ENCODE measurements at regions not wholly inside any gene's neighbourhood (a gene's known extent, or its start where the extent isn't known, plus 50 kb on each side); places are given as distances from the start of the nearest gene placed in this dataset.

DNA sequence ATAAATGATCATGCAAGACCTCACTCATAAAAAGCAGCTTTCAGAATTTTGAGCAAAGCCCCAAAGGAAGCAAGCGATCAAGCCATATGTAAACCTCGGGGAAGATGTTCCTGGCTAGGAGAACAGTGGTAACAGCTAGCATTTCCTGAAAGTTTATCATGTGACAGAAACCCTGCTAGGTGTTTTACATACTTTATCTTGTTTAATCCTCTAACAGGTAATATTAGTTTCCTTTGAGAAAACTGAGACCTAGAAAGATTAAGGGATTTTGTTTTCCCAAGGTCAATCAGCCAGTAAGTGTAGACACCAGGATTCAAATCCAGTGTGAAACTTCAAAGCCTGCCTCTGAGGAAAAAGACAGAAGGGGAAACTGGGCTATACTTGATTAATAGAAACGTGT lies 362.4 kb upstream of the MAF start:
- peaks cover 2% of the 10 kb centered on the region in 2 donors for H3K9me3 Mint-ChIP-seq
- H3K4me3 Mint-ChIP-seq: no peak overlapping the region
- peaks cover 16 to 19% of the 10 kb centered on the region in 2 donors for H3K27me3 Mint-ChIP-seq (ENCODE audit: low read depth in 2 of 2)
- no peak for DNase-seq
- H3K36me3 ChIP-seq (ENCODE audit: control insufficient read depth, insufficient read depth, low read length): no peaks in the 10 kb centered on the region
- H3K36me3 Mint-ChIP-seq: no peaks in the 10 kb centered on the region
- no peaks in the 10 kb centered on the region for H3K4me1 Mint-ChIP-seq
- H3K27ac ChIP-seq (ENCODE audit: low read length): no peak overlapping the region
- no peaks in the 10 kb centered on the region for H3K4me1 ChIP-seq (ENCODE audit: control insufficient read depth, insufficient read depth, low read length)
- no peak for ATAC-seq
- intact Hi-C loops (cut with micrococcal nuclease): no loop called here
- no peak overlapping the region for H3K27ac Mint-ChIP-seq
- no peaks in the 10 kb centered on the region for H3K9me3 ChIP-seq (ENCODE audit: control insufficient read depth, insufficient read depth, low read length)
- H3K27me3 ChIP-seq (ENCODE audit: control insufficient read depth, insufficient read depth, low read length): no peaks in the 10 kb centered on the region
- WGBS (ENCODE audit: insufficient coverage): 61% methylated on average over 3 of the region's 3 CpGs
- no peak overlapping the region for H3K4me3 ChIP-seq (ENCODE audit: low read length)
- TF ChIP-seq, protein P1, sequence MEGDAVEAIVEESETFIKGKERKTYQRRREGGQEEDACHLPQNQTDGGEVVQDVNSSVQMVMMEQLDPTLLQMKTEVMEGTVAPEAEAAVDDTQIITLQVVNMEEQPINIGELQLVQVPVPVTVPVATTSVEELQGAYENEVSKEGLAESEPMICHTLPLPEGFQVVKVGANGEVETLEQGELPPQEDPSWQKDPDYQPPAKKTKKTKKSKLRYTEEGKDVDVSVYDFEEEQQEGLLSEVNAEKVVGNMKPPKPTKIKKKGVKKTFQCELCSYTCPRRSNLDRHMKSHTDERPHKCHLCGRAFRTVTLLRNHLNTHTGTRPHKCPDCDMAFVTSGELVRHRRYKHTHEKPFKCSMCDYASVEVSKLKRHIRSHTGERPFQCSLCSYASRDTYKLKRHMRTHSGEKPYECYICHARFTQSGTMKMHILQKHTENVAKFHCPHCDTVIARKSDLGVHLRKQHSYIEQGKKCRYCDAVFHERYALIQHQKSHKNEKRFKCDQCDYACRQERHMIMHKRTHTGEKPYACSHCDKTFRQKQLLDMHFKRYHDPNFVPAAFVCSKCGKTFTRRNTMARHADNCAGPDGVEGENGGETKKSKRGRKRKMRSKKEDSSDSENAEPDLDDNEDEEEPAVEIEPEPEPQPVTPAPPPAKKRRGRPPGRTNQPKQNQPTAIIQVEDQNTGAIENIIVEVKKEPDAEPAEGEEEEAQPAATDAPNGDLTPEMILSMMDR (IDR thresholded peaks at IDR 0.05): no peak

DNA sequence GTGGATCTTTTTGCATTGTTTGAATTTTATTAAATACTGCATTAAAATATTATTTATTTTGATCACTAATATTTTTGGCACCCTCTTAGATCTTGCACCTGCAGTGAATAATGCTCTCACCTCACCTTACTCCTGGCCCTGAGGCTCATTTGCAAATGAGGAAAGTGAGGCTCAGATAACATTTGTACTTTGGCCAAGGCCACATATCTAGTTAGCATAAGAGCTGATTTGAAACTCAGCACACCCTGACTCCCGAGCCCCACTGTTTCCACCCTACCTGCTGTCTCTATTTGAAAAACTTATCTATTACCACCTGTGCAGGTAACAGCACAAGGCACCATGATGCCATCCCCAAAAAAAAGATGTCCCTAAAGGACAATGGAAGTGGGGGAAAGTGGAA lies 358.7 kb upstream of the MAF start:
- no peaks in the 10 kb centered on the region for H3K36me3 Mint-ChIP-seq
- 91% methylated on average over 1 of the region's 1 CpG for WGBS (ENCODE audit: insufficient coverage)
- Histone ChIP-seq H3K27me3 (ENCODE audit: control insufficient read depth, insufficient read depth, low read length) (no peaks in the 10 kb centered on the region), H3K27ac (ENCODE audit: low read length) (no peak overlapping the region), H3K36me3 (ENCODE audit: control insufficient read depth, insufficient read depth, low read length) (no peaks in the 10 kb centered on the region), H3K4me1 (ENCODE audit: control insufficient read depth, insufficient read depth, low read length) (no peaks in the 10 kb centered on the region), H3K9me3 (ENCODE audit: control insufficient read depth, insufficient read depth, low read length) (no peaks in the 10 kb centered on the region), H3K4me3 (ENCODE audit: low read length) (no peak overlapping the region)
- no peak overlapping the region for H3K27ac Mint-ChIP-seq
- H3K27me3 Mint-ChIP-seq (ENCODE audit: low read depth in 2 of 2): peaks cover 13 to 19% of the 10 kb centered on the region in 2 donors
- H3K9me3 Mint-ChIP-seq: peaks cover 1 to 2% of the 10 kb centered on the region in 2 donors
- DNase-seq: no peak
- no peak overlapping the region for H3K4me3 Mint-ChIP-seq
- no peaks in the 10 kb centered on the region for H3K4me1 Mint-ChIP-seq
- TF ChIP-seq, protein P1 (IDR thresholded peaks at IDR 0.05): no peak
- no peak for ATAC-seq
- intact Hi-C loops (cut with micrococcal nuclease): no loop called here

DNA sequence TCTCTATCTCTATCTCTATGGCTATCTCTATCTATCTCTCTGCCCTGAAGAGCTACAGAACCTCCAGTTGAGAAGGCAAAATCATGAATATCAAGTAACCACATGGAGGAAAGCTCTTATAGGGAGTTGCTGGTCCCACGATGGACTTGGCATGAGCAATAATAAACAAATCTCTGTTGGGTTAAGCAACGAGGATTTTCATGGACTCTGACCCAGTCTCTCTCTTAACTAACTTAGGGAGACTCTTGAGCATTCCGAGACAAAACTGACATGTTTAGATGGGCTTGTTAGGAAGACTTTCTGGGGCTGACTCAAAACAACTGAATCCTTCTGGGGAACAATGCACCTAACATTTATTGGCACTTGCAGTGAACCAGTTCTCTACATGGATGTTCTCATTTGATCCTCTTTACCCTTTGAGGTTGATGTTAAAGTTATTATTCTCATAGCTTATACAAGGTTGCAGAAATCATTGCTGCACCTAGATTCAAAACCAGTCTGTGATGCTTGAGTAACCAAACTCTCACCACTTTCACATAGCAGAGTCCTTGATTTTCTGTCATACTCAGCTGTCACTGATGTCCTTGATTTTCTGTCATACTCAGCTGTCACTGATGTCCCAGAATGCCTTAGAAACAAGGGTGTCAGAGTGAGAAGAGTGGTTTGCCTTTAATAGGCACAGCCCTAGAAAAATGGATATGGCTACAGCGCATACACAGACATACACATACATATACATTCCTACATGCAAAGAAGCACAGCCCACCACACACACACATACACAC lies 354.6 kb upstream of the MAF start:
- no peaks in the 10 kb centered on the region for H3K4me1 Mint-ChIP-seq
- Histone ChIP-seq H3K4me1 (ENCODE audit: control insufficient read depth, insufficient read depth, low read length) (no peaks in the 10 kb centered on the region), H3K4me3 (ENCODE audit: low read length) (no peak overlapping the region), H3K36me3 (ENCODE audit: control insufficient read depth, insufficient read depth, low read length) (no peaks in the 10 kb centered on the region), H3K9me3 (ENCODE audit: control insufficient read depth, insufficient read depth, low read length) (no peaks in the 10 kb centered on the region), H3K27me3 (ENCODE audit: control insufficient read depth, insufficient read depth, low read length) (no peaks in the 10 kb centered on the region), H3K27ac (ENCODE audit: low read length) (no peak overlapping the region)
- peaks cover 0 to 5% of the 10 kb centered on the region in 2 donors for H3K27me3 Mint-ChIP-seq (ENCODE audit: low read depth in 2 of 2)
- H3K9me3 Mint-ChIP-seq: no peaks in the 10 kb centered on the region
- ATAC-seq: no peak
- intact Hi-C loops (cut with micrococcal nuclease): no loop called here
- 81% methylated on average over 4 of the region's 4 CpGs for WGBS (ENCODE audit: insufficient coverage)
- H3K36me3 Mint-ChIP-seq: no peaks in the 10 kb centered on the region
- DNase-seq: no peak
- TF ChIP-seq, protein P1 (IDR thresholded peaks at IDR 0.05): no peak
- no peak overlapping the region for H3K4me3 Mint-ChIP-seq
- no peak overlapping the region for H3K27ac Mint-ChIP-seq
